ENCODE measurements at regions not wholly inside any gene's neighbourhood (a gene's known extent, or its start where the extent isn't known, plus 50 kb on each side); places are given as distances from the start of the nearest gene placed in this dataset.

DNA sequence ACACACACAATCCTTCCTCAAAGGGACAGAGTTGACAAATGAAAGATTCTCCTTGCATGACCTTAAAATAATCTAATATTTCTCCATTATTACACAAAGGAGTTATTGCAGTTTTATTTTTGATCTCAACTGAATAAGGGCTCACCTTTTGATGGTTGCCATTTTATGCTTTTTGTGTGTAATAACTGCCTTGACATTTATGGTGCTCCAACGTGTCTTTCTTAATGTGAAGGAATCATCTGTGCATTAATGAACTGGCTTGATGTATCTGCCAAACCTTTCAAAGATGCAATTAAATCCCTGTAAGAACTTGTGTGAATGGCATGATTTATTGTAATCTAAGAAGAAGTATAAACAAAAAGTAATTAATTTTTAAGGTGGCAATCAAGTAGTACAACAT, 1519.8 kb upstream of the CDH9 start:
- TF ChIP-seq, protein P1, sequence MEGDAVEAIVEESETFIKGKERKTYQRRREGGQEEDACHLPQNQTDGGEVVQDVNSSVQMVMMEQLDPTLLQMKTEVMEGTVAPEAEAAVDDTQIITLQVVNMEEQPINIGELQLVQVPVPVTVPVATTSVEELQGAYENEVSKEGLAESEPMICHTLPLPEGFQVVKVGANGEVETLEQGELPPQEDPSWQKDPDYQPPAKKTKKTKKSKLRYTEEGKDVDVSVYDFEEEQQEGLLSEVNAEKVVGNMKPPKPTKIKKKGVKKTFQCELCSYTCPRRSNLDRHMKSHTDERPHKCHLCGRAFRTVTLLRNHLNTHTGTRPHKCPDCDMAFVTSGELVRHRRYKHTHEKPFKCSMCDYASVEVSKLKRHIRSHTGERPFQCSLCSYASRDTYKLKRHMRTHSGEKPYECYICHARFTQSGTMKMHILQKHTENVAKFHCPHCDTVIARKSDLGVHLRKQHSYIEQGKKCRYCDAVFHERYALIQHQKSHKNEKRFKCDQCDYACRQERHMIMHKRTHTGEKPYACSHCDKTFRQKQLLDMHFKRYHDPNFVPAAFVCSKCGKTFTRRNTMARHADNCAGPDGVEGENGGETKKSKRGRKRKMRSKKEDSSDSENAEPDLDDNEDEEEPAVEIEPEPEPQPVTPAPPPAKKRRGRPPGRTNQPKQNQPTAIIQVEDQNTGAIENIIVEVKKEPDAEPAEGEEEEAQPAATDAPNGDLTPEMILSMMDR (IDR thresholded peaks at IDR 0.05; ENCODE audit: low read depth, low read length) = no peak
- TF ChIP-seq EZH2phosphoT487 (IDR thresholded peaks at IDR 0.05; ENCODE audit: low read depth) = no peak

All from OCI-LY3 (cell line).